GM12878 (cell line): ENCODE measurements at regions not wholly inside any gene's neighbourhood (a gene's known extent, or its start where the extent isn't known, plus 50 kb on each side); places are given as distances from the start of the nearest gene placed in this dataset.

Experiments
- ATAC-seq: fragments of 200-7000 bp; cut with Tn5 transposase; 3 replicates; pipeline ENCODE4 v1.9.1; 2020; ENCODE audit warnings: mild to moderate bottlenecking, moderate library complexity
- BruUV-seq: library from RNA; stranded (reverse); fragments of 400-500 nt; replicated peaks from 2 replicates; lab custom pipeline; 2021; lab: Mats Ljungman, UMichigan
- CTCF ChIA-PET: fragments of 300-600 bp; sonication (Branson Sonifier 250); formaldehyde crosslinking; extraction: SDS; loops from one replicate; lab custom pipeline; 2021; ENCODE audit warnings: inconsistent platforms; lab: Yijun Ruan, JAX
- POLR2A ChIA-PET: fragments of 350-600 bp; formaldehyde crosslinking; extraction: SDS; loops from one replicate; lab custom pipeline; 2021; ENCODE audit warnings: inconsistent platforms; lab: Charles Lee
- RAD21 ChIA-PET: fragments of 300-600 bp; sonication (Branson Sonifier 250); formaldehyde crosslinking; loops from one replicate; lab custom pipeline; 2023; ENCODE audit warnings: antibody characterized with exemption; ENCODE audit not compliant: unreplicated experiment; lab: Charles Lee
- SMC1A ChIA-PET: fragments of 300-600 bp; sonication (Branson Sonifier 250); formaldehyde crosslinking; loops from one replicate; lab custom pipeline; 2023; ENCODE audit not compliant: unreplicated experiment, uncharacterized antibody; lab: Charles Lee
- DNase-seq: peaks from one replicate; pipeline ENCODE4 v3.0.0-alpha.2; 2011; ENCODE audit warnings: low read depth, low spot score
- FAIRE-seq: peaks from 3 replicates; lab custom pipeline; 2011; peaks lifted over from hg19 to GRCh38; lab: Jason Lieb, UNC
- H2AFZ ChIP-seq: 2 replicates; pipeline ENCODE4 v1.6.0; 2011; ENCODE audit warnings: low read depth, low read length, control low read depth; ENCODE audit not compliant: control insufficient read depth
- H3K27ac ChIP-seq: 2 replicates; pipeline ENCODE4 v1.5.1; 2011; ENCODE audit warnings: control low read depth; ENCODE audit not compliant: control insufficient read depth, insufficient read depth
- H3K27me3 ChIP-seq, 2 experiments: replicated peaks in 1 of 2; 2 replicates each; pipeline versions ENCODE4 v1.6.0 to v1.6.1; 2011; ENCODE audit warnings: low read length in 1 of 2; ENCODE audit not compliant: control insufficient read depth in 2 of 2, insufficient read depth in 2 of 2
- H3K36me3 ChIP-seq, 2 experiments: 2 replicates each; pipeline ENCODE4 v1.5.1; 2011; ENCODE audit warnings: low read length in 1 of 2; ENCODE audit not compliant: control insufficient read depth in 2 of 2, insufficient read depth in 2 of 2
- H3K4me1 ChIP-seq: 2 replicates; pipeline ENCODE4 v1.6.1; 2011; ENCODE audit warnings: mild to moderate bottlenecking, low read length, moderate library complexity, mixed read lengths; ENCODE audit not compliant: control insufficient read depth, insufficient read depth
- H3K4me2 ChIP-seq: 2 replicates; pipeline ENCODE4 v1.6.0; 2011; ENCODE audit warnings: control low read depth; ENCODE audit not compliant: control insufficient read depth, insufficient read depth
- H3K4me3 ChIP-seq: fragments of 200-600 bp; sonication (generic); 2 replicates; pipeline ENCODE4 v1.5.1; 2016
- H3K79me2 ChIP-seq: 2 replicates; pipeline ENCODE4 v1.6.0; 2011; ENCODE audit warnings: low read length; ENCODE audit not compliant: control insufficient read depth, insufficient read depth
- H3K9ac ChIP-seq: 2 replicates; pipeline ENCODE4 v1.8.0; 2011; ENCODE audit warnings: low read length, control low read depth, mixed read lengths; ENCODE audit not compliant: control insufficient read depth, insufficient read depth
- H3K9me3 ChIP-seq: replicated peaks from 3 replicates; pipeline ENCODE4 v1.5.1; 2011; ENCODE audit warnings: mild to moderate bottlenecking, low read length; ENCODE audit not compliant: control insufficient read depth, insufficient read depth
- H4K20me1 ChIP-seq: 2 replicates; pipeline ENCODE4 v1.6.0; 2011; ENCODE audit not compliant: control insufficient read depth, insufficient read depth
- BRCA1 ChIP-seq: IDR thresholded peaks from 2 replicates; pipeline ENCODE4 v1.6.1; 2011; ENCODE audit warnings: low read depth, low read length, improper control_type of control experiment
- EED ChIP-seq: sonication (generic); IDR thresholded peaks from 2 replicates; pipeline ENCODE4 v1.6.1; 2016; ENCODE audit warnings: antibody characterized with exemption, low read depth
- HCFC1 ChIP-seq: fragments of 150-350 bp; IDR thresholded peaks from 2 replicates; pipeline ENCODE4 v1.6.1; 2014; ENCODE audit warnings: low read length
- HDGF ChIP-seq: fragments of 450-650 bp; IDR thresholded peaks from 2 replicates; pipeline ENCODE4 v1.6.1; 2016; ENCODE audit warnings: antibody characterized with exemption
- MEF2B ChIP-seq: fragments of 450-650 bp; IDR thresholded peaks from 2 replicates; pipeline ENCODE4 v1.6.1; 2018; ENCODE audit warnings: mild to moderate bottlenecking, moderate library complexity; ENCODE audit not compliant: partially characterized antibody, poor library complexity, severe bottlenecking
- NR2F1 ChIP-seq: fragments of 450-650 bp; conservative IDR thresholded peaks from 2 replicates; pipeline ENCODE4 v1.6.1; 2017; ENCODE audit warnings: mild to moderate bottlenecking
- SKIL ChIP-seq: fragments of 450-650 bp; IDR thresholded peaks from 2 replicates; pipeline ENCODE4 v1.6.1; 2017; ENCODE audit warnings: mild to moderate bottlenecking, low read depth, inconsistent platforms; ENCODE audit not compliant: poor library complexity, severe bottlenecking
- SPI1 ChIP-seq: IDR thresholded peaks from 2 replicates; pipeline ENCODE4 v1.6.1; 2011; ENCODE audit warnings: low read depth, mild to moderate bottlenecking, low read length, moderate library complexity, borderline replicate concordance; ENCODE audit not compliant: insufficient read depth
- USF2 ChIP-seq: IDR thresholded peaks from 2 replicates; pipeline ENCODE4 v1.6.1; 2011; ENCODE audit warnings: low read depth, low read length, improper control_type of control experiment, borderline replicate concordance
- ZNF217 ChIP-seq: fragments of 450-650 bp; IDR thresholded peaks from 2 replicates; pipeline ENCODE4 v1.6.1; 2017; ENCODE audit warnings: antibody characterized with exemption, mild to moderate bottlenecking
- WGBS: methylation state at CpG from one replicate; pipeline ENCODE4 v1.1.6; 2016; ENCODE audit warnings: low lambda C conversion rate; ENCODE audit not compliant: insufficient replicate concordance, insufficient coverage; ENCODE audit errors: missing lambda C conversion rate; 5-methylcytosine and 5-hydroxymethylcytosine counted together
- in situ Hi-C: fragments of 300-500 bp; cut with MboI; formaldehyde crosslinking; loops from 9 replicates; pipeline ENCODE4 v1.14.3; 2018; ENCODE audit warnings: mixed read lengths
- intact Hi-C: fragments of 100-400 bp; cut with micrococcal nuclease; formaldehyde crosslinking; loops from one replicate; pipeline ENCODE4 v1.14.2; 2022; ENCODE audit not compliant: unreplicated experiment
- TF ChIP-seq, protein P1 (sequence below): fragments of 450-650 bp; formaldehyde crosslinking; IDR thresholded peaks from 2 replicates; pipeline ENCODE4 v1.4.0; 2022; ENCODE audit warnings: mild to moderate bottlenecking, moderate library complexity
- TF ChIP-seq, protein P2 (sequence below): fragments of 450-650 bp; IDR thresholded peaks from 2 replicates; pipeline ENCODE4 v1.6.1; 2017; ENCODE audit warnings: mild to moderate bottlenecking, moderate library complexity

GRCh38 chr22:26994801-26995200 is 337.4 kb downstream of the MIAT start (continued):
- TF ChIP-seq, protein P1, sequence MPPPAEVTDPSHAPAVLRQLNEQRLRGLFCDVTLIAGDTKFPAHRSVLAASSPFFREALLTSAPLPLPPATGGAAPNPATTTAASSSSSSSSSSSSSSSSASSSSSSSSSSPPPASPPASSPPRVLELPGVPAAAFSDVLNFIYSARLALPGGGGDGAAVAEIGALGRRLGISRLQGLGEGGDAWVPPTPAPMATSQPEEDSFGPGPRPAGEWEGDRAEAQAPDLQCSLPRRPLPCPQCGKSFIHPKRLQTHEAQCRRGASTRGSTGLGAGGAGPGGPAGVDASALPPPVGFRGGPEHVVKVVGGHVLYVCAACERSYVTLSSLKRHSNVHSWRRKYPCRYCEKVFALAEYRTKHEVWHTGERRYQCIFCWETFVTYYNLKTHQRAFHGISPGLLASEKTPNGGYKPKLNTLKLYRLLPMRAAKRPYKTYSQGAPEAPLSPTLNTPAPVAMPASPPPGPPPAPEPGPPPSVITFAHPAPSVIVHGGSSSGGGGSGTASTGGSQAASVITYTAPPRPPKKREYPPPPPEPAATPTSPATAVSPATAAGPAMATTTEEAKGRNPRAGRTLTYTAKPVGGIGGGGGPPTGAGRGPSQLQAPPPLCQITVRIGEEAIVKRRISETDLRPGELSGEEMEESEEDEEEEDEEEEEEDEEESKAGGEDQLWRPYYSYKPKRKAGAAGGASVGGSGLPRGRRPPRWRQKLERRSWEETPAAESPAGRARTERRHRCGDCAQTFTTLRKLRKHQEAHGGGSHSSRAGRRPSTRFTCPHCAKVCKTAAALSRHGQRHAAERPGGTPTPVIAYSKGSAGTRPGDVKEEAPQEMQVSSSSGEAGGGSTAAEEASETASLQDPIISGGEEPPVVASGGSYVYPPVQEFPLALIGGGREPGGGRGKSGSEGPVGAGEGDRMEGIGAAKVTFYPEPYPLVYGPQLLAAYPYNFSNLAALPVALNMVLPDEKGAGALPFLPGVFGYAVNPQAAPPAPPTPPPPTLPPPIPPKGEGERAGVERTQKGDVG (CRISPR knock-in tag), result no peak
- TF ChIP-seq, all 136 proteins: peak for 0

DNA sequence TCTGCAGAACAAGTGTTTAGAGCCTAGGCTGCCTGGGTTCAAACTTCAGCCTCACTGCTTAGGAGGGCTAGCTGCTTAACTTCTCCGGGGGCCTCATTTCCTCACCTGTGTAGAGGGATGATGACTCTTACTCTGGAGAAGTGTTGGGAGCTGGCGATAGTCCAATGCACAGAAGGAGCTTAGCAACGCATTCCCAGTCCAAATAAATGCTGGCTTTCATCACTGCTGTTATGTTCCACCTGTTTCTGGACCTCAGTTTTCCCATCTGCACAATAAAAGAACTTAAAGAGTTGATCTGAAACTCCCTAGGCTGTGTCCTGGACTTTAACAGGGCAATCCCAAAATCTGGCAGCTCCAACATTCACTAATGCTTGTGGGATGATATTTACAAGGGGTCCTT is 337.8 kb downstream of the MIAT start:
- H3K27me3 ChIP-seq, result no peaks in the 10 kb centered on the region
- H3K4me1 ChIP-seq, result peaks cover 2% of the 10 kb centered on the region; the same call in 1 of the 2 replicates
- DNase-seq, result no peak
- intact Hi-C loops, result no loop called here
- no TSS peak for BruUV-seq
- ATAC-seq, result no peak
- FAIRE-seq, result no peak
- no peak overlapping the region for H2AFZ ChIP-seq
- no peak overlapping the region for H3K27ac ChIP-seq
- no peak overlapping the region for H3K9ac ChIP-seq
- no peaks in the 10 kb centered on the region for H3K36me3 ChIP-seq
- H3K79me2 ChIP-seq, result no peaks in the 10 kb centered on the region
- ChIA-PET SMC1A (no interaction called here), POLR2A (no interaction called here), CTCF (interaction anchor here (0.8 to 1.0 kb wide), 2 partner anchors 231 to 316 kb away, joined by 3 read pairs; no protein-coding TSS in a partner anchor), RAD21 (no interaction called here)
- in situ Hi-C loops, result no loop called here
- H3K4me3 ChIP-seq, result no peak overlapping the region
- H3K4me2 ChIP-seq, result no peak overlapping the region
- H4K20me1 ChIP-seq, result no peaks in the 10 kb centered on the region
- no peaks in the 10 kb centered on the region for H3K9me3 ChIP-seq
- WGBS, result 27% methylated on average over 3 of the region's 3 CpGs
- TF ChIP-seq, protein P2, sequence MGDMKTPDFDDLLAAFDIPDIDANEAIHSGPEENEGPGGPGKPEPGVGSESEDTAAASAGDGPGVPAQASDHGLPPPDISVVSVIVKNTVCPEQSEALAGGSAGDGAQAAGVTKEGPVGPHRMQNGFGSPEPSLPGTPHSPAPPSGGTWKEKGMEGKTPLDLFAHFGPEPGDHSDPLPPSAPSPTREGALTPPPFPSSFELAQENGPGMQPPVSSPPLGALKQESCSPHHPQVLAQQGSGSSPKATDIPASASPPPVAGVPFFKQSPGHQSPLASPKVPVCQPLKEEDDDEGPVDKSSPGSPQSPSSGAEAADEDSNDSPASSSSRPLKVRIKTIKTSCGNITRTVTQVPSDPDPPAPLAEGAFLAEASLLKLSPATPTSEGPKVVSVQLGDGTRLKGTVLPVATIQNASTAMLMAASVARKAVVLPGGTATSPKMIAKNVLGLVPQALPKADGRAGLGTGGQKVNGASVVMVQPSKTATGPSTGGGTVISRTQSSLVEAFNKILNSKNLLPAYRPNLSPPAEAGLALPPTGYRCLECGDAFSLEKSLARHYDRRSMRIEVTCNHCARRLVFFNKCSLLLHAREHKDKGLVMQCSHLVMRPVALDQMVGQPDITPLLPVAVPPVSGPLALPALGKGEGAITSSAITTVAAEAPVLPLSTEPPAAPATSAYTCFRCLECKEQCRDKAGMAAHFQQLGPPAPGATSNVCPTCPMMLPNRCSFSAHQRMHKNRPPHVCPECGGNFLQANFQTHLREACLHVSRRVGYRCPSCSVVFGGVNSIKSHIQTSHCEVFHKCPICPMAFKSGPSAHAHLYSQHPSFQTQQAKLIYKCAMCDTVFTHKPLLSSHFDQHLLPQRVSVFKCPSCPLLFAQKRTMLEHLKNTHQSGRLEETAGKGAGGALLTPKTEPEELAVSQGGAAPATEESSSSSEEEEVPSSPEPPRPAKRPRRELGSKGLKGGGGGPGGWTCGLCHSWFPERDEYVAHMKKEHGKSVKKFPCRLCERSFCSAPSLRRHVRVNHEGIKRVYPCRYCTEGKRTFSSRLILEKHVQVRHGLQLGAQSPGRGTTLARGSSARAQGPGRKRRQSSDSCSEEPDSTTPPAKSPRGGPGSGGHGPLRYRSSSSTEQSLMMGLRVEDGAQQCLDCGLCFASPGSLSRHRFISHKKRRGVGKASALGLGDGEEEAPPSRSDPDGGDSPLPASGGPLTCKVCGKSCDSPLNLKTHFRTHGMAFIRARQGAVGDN, result no peak
- TF ChIP-seq USF2, result no peak
- TF ChIP-seq HDGF, result no peak
- no peak for TF ChIP-seq HCFC1
- TF ChIP-seq SPI1, result no peak
- no peak for TF ChIP-seq ZNF217
- TF ChIP-seq NR2F1, result no peak
- TF ChIP-seq EED, result no peak
- TF ChIP-seq SKIL, result no peak
- TF ChIP-seq MEF2B, result no peak
- TF ChIP-seq BRCA1, result no peak
